Stomach (tissue), 4 donors: ENCODE measurements at regions not wholly inside any gene's neighbourhood (a gene's known extent, or its start where the extent isn't known, plus 50 kb on each side); places are given as distances from the start of the nearest gene placed in this dataset.

Experiments used
- CTCF ChIP-seq, 7 experiments: fragments of 450-650 bp in 4 of 7; fragments of 200-600 bp in 3 of 7; sonication (generic) in 3 of 7; IDR thresholded peaks; one replicate each; pipeline ENCODE4 v1.5.1; 2016 to 2019; ENCODE audit warnings: antibody characterized with exemption in 7 of 7, control low read depth in 2 of 7, mild to moderate bottlenecking in 1 of 7
- EP300 ChIP-seq: sonication (generic); formaldehyde crosslinking; IDR thresholded peaks from one replicate; pipeline ENCODE4 v1.6.1; 2017; ENCODE audit warnings: antibody characterized with exemption
- POLR2A ChIP-seq, 4 donors: fragments of 450-650 bp; IDR thresholded peaks; one replicate each; pipeline ENCODE4 v1.6.1; 2016; ENCODE audit warnings: antibody characterized with exemption in 4 of 4, control low read depth in 2 of 4, mild to moderate bottlenecking in 1 of 4, moderate library complexity in 1 of 4

- TF ChIP-seq CTCF (IDR thresholded peaks at IDR 0.05) (no peak), EP300 (no peak), POLR2A (IDR thresholded peaks at IDR 0.05) (no peak)
Measured at GRCh38 chr1:218556016-218556415, 210.9 kb downstream of the TGFB2 start.
